HepG2 (cell line): ENCODE measurements at regions not wholly inside any gene's neighbourhood (a gene's known extent, or its start where the extent isn't known, plus 50 kb on each side); places are given as distances from the start of the nearest gene placed in this dataset.

Source experiments
- GATAD1 ChIP-seq: IDR thresholded peaks from 2 replicates; pipeline ENCODE4 v1.6.1; 2016; ENCODE audit warnings: missing genetic modification reagents, missing compliant biosample characterization
- HNF4G ChIP-seq, 2 experiments: sonication (generic) in 1 of 2; formaldehyde crosslinking in 1 of 2; IDR thresholded peaks; 2 replicates each; pipeline versions ENCODE4 v1.4.0 to v1.6.1; 2011 to 2020; ENCODE audit warnings: borderline replicate concordance in 2 of 2, low read depth in 2 of 2, mild to moderate bottlenecking in 2 of 2, low read length in 1 of 2, missing genetic modification reagents in 1 of 2, moderate library complexity in 1 of 2
- MYNN ChIP-seq: sonication (generic); formaldehyde crosslinking; IDR thresholded peaks from 2 replicates; pipeline ENCODE4 v1.4.0; 2020; ENCODE audit warnings: mild to moderate bottlenecking, low read depth, missing genetic modification reagents
- SNAI1 ChIP-seq: sonication (generic); formaldehyde crosslinking; IDR thresholded peaks from 2 replicates; pipeline ENCODE4 v1.5.0; 2020; ENCODE audit warnings: mild to moderate bottlenecking, missing genetic modification reagents, borderline replicate concordance
- YEATS4 ChIP-seq: sonication (generic); formaldehyde crosslinking; IDR thresholded peaks from 2 replicates; pipeline ENCODE4 v1.4.0; 2020; ENCODE audit warnings: missing genetic modification reagents, borderline replicate concordance
- ZNF138 ChIP-seq: sonication (generic); formaldehyde crosslinking; IDR thresholded peaks from 2 replicates; pipeline ENCODE4 v1.5.0; 2020; ENCODE audit warnings: mild to moderate bottlenecking, low read depth, missing genetic modification reagents
- ZNF674 ChIP-seq: sonication (generic); formaldehyde crosslinking; IDR thresholded peaks from 2 replicates; pipeline ENCODE4 v1.5.0; 2020; ENCODE audit warnings: low read depth, mild to moderate bottlenecking, missing genetic modification reagents
- TF ChIP-seq, protein P1 (sequence below): sonication (generic); formaldehyde crosslinking; IDR thresholded peaks from one replicate; pipeline ENCODE4 v1.5.1; 2020; ENCODE audit warnings: mild to moderate bottlenecking, missing genetic modification reagents; ENCODE audit errors: not compliant biosample characterization
- TF ChIP-seq, protein P2 (sequence below), 2 experiments: sonication (generic) in 1 of 2; formaldehyde crosslinking in 1 of 2; IDR thresholded peaks; 2 replicates each; pipeline versions ENCODE4 v1.4.0 to v1.6.1; 2018 to 2020; ENCODE audit warnings: missing genetic modification reagents in 2 of 2, borderline replicate concordance in 1 of 2, low read depth in 1 of 2, mild to moderate bottlenecking in 1 of 2, missing biosample characterization in 1 of 2
- TF ChIP-seq, protein P3 (sequence below): IDR thresholded peaks from 2 replicates; pipeline ENCODE4 v1.6.1; 2016; ENCODE audit warnings: low read depth, control low read depth
- TF ChIP-seq, protein P4 (sequence below), 2 experiments: fragments of 450-650 bp in 1 of 2; sonication (generic) in 1 of 2; formaldehyde crosslinking; IDR thresholded peaks; 2 replicates each; pipeline versions ENCODE4 v1.5.0 to v1.8.0; 2020 to 2022; ENCODE audit warnings: mild to moderate bottlenecking in 1 of 2, missing genetic modification reagents in 1 of 2
- TF ChIP-seq, protein P5 (sequence below): sonication (generic); formaldehyde crosslinking; IDR thresholded peaks from 2 replicates; pipeline ENCODE4 v1.4.0; 2020; ENCODE audit warnings: mild to moderate bottlenecking, missing genetic modification reagents

DNA sequence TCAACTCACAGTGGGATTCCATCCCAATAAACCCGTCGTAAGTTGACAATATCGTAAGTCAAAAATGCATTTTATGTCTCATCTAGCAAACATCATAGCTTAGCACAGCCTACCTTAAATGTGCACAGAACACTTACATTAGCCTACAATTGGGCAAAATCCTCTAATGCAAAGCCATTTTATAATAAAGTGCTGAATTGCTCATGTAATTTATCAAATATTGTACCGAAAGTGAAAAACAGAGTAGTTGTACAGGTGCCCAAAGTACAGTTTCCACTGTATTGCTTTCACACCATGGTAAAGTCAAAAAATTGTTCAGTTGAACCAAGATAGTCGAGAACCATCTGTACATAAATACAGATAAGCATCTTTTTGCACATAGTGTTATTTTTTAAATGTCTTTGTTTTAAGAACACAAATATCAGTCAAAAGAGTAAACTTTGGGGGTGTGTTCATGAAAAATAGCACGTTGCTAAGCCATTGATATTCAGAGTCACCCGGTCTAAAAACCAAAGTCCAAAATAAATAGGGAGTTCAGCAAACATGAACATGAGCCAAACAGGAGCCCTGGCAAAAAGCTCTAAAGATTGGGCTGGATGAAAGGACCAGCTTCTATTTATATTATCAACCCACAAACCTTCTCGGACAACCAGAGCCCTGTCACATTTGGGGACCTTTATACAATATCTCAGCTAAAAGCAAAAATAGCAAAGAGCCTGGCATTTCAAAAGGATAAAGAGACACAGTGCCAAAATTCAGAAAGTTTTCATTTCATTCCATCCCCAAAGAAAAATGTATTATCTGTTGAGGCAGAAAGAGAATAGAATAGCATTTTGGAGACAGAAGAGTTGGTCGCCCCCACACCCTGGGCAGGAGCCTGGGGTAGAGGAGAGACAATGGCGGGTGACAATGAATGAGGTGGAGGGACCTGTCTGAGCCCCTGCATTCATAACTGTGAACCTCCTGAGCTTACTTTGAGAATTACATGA lies 105.9 kb upstream of the SH3BP4 start (continued):
- TF ChIP-seq, protein P1, sequence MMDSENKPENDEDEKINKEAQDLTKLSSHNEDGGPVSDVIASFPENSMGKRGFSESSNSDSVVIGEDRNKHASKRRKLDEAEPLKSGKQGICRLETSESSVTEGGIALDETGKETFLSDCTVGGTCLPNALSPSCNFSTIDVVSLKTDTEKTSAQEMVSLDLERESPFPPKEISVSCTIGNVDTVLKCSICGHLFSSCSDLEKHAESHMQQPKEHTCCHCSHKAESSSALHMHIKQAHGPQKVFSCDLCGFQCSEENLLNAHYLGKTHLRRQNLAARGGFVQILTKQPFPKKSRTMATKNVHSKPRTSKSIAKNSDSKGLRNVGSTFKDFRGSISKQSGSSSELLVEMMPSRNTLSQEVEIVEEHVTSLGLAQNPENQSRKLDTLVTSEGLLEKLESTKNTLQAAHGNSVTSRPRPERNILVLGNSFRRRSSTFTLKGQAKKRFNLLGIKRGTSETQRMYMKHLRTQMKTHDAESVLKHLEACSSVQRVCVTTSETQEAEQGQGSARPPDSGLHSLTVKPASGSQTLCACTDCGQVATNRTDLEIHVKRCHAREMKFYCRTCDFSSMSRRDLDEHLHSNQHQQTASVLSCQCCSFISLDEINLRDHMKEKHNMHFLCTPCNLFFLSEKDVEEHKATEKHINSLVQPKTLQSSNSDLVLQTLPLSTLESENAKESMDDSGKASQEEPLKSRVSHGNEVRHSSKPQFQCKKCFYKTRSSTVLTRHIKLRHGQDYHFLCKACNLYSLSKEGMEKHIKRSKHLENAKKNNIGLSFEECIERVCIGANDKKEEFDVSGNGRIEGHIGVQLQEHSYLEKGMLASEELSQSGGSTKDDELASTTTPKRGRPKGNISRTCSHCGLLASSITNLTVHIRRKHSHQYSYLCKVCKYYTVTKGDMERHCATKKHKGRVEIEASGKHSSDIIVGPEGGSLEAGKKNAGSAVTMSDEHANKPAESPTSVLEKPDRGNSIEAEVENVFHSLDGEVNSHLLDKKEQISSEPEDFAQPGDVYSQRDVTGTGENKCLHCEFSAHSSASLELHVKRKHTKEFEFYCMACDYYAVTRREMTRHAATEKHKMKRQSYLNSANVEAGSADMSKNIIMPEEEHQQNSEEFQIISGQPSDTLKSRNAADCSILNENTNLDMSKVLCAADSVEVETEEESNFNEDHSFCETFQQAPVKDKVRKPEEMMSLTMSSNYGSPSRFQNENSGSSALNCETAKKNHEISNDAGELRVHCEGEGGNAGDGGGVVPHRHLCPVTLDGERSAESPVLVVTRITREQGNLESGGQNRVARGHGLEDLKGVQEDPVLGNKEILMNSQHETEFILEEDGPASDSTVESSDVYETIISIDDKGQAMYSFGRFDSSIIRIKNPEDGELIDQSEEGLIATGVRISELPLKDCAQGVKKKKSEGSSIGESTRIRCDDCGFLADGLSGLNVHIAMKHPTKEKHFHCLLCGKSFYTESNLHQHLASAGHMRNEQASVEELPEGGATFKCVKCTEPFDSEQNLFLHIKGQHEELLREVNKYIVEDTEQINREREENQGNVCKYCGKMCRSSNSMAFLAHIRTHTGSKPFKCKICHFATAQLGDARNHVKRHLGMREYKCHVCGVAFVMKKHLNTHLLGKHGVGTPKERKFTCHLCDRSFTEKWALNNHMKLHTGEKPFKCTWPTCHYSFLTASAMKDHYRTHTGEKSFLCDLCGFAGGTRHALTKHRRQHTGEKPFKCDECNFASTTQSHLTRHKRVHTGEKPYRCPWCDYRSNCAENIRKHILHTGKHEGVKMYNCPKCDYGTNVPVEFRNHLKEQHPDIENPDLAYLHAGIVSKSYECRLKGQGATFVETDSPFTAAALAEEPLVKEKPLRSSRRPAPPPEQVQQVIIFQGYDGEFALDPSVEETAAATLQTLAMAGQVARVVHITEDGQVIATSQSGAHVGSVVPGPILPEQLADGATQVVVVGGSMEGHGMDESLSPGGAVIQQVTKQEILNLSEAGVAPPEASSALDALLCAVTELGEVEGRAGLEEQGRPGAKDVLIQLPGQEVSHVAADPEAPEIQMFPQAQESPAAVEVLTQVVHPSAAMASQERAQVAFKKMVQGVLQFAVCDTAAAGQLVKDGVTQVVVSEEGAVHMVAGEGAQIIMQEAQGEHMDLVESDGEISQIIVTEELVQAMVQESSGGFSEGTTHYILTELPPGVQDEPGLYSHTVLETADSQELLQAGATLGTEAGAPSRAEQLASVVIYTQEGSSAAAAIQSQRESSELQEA (CRISPR knock-in tag), result peak; percentile 17
- TF ChIP-seq HNF4G (IDR thresholded peaks at IDR 0.05; ENCODE audit: borderline replicate concordance, low read depth, low read length) (peak; percentile 95), HNF4G (CRISPR knock-in tag; IDR thresholded peaks at IDR 0.05; ENCODE audit: borderline replicate concordance, low read depth) (peak; percentile 44; the same call in 1 of the 2 replicates), MYNN (no peak), YEATS4 (CRISPR knock-in tag) (peak; percentile 37; the same call in 1 of the 2 replicates), GATAD1 (CRISPR knock-in tag) (no peak), ZNF138 (CRISPR knock-in tag) (no peak), SNAI1 (no peak), ZNF674 (CRISPR knock-in tag) (no peak)
- TF ChIP-seq, protein P2, sequence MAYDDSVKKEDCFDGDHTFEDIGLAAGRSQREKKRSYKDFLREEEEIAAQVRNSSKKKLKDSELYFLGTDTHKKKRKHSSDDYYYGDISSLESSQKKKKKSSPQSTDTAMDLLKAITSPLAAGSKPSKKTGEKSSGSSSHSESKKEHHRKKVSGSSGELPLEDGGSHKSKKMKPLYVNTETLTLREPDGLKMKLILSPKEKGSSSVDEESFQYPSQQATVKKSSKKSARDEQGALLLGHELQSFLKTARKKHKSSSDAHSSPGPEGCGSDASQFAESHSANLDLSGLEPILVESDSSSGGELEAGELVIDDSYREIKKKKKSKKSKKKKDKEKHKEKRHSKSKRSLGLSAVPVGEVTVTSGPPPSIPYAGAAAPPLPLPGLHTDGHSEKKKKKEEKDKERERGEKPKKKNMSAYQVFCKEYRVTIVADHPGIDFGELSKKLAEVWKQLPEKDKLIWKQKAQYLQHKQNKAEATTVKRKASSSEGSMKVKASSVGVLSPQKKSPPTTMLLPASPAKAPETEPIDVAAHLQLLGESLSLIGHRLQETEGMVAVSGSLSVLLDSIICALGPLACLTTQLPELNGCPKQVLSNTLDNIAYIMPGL (CRISPR knock-in tag; IDR thresholded peaks at IDR 0.05; ENCODE audit: borderline replicate concordance in 1 of 2, low read depth in 1 of 2), result peak in 1 of 2 experiments; percentile 14; a peak in 2 of 4 replicates
- TF ChIP-seq, protein P3, sequence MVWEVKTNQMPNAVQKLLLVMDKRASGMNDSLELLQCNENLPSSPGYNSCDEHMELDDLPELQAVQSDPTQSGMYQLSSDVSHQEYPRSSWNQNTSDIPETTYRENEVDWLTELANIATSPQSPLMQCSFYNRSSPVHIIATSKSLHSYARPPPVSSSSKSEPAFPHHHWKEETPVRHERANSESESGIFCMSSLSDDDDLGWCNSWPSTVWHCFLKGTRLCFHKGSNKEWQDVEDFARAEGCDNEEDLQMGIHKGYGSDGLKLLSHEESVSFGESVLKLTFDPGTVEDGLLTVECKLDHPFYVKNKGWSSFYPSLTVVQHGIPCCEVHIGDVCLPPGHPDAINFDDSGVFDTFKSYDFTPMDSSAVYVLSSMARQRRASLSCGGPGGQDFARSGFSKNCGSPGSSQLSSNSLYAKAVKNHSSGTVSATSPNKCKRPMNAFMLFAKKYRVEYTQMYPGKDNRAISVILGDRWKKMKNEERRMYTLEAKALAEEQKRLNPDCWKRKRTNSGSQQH (CRISPR knock-in tag), result no peak
- TF ChIP-seq, protein P4, sequence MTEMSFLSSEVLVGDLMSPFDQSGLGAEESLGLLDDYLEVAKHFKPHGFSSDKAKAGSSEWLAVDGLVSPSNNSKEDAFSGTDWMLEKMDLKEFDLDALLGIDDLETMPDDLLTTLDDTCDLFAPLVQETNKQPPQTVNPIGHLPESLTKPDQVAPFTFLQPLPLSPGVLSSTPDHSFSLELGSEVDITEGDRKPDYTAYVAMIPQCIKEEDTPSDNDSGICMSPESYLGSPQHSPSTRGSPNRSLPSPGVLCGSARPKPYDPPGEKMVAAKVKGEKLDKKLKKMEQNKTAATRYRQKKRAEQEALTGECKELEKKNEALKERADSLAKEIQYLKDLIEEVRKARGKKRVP (CRISPR knock-in tag; IDR thresholded peaks at IDR 0.05), result peak in 1 of 2 experiments; percentile 33; a peak in 1 of 4 replicates
- TF ChIP-seq, protein P5, sequence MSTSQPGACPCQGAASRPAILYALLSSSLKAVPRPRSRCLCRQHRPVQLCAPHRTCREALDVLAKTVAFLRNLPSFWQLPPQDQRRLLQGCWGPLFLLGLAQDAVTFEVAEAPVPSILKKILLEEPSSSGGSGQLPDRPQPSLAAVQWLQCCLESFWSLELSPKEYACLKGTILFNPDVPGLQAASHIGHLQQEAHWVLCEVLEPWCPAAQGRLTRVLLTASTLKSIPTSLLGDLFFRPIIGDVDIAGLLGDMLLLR (CRISPR knock-in tag), result no peak
